ENCODE measurements at regions not wholly inside any gene's neighbourhood (a gene's known extent, or its start where the extent isn't known, plus 50 kb on each side); places are given as distances from the start of the nearest gene placed in this dataset.

DNA sequence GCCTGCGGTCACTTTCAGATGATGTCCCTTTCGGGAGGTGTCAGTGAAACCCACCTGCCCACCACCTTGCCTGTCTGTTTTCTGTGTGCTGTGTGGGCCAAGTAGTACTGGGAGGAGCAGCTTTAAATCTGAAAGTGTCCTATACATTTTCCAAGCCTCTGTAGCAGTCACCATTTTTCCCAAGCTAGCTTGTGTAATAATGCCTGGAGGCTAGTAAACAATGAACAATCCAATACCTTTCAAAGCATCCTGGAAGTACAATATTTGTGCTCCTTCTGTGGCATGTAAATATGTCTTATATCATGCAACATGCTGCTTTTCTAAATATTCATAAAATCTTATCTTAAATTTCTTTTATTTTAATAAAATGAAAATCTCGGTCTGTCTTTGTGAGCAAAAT is 111.6 kb upstream of the C1GALT1C1 start:
- Histone ChIP-seq H2AFZ (ENCODE audit: low read depth) (no peak overlapping the region), H3K4me1 (ENCODE audit: low read depth, poor library complexity, severe bottlenecking) (peaks cover 7% of the 10 kb centered on the region), H3K27ac (no peak overlapping the region), H3K79me2 (ENCODE audit: insufficient read depth, low read depth) (no peaks in the 10 kb centered on the region), H4K20me1 (ENCODE audit: insufficient read depth) (no peaks in the 10 kb centered on the region), H3K4me2 (no peak overlapping the region), H3K36me3 (ENCODE audit: insufficient read depth) (no peaks in the 10 kb centered on the region), H3K27me3 (ENCODE audit: insufficient read depth, low read depth) (no peaks in the 10 kb centered on the region), H3K4me3 (IDR thresholded peaks at IDR 0.05; ENCODE audit: insufficient read depth, low read depth, low read length) (no peak overlapping the region), H3K9ac (no peak overlapping the region)
- TF ChIP-seq, protein P1, sequence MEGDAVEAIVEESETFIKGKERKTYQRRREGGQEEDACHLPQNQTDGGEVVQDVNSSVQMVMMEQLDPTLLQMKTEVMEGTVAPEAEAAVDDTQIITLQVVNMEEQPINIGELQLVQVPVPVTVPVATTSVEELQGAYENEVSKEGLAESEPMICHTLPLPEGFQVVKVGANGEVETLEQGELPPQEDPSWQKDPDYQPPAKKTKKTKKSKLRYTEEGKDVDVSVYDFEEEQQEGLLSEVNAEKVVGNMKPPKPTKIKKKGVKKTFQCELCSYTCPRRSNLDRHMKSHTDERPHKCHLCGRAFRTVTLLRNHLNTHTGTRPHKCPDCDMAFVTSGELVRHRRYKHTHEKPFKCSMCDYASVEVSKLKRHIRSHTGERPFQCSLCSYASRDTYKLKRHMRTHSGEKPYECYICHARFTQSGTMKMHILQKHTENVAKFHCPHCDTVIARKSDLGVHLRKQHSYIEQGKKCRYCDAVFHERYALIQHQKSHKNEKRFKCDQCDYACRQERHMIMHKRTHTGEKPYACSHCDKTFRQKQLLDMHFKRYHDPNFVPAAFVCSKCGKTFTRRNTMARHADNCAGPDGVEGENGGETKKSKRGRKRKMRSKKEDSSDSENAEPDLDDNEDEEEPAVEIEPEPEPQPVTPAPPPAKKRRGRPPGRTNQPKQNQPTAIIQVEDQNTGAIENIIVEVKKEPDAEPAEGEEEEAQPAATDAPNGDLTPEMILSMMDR (conservative IDR thresholded peaks at IDR 0.05; ENCODE audit: low read depth, low read length), result no peak

DNA sequence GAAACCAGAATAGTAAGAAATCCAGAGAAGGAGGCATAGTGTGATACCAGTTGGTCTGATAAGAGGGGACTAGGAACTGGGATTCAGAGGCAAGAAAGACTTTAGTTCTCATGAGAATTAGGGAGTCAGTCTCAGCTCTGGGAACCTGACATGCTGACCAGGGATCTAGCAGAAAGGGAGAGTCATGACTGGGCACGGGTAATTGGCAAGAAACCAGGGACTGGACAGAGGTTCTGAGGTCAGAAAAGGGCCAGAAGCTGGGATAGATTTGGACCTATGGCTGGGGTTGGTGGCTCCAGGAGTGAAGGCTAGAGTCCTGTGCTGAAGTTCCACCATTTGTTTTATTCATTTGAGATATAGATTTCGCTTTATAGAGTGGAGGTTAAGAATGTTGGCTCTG is 110.2 kb upstream of the C1GALT1C1 start:
- Histone ChIP-seq H3K27me3 (ENCODE audit: insufficient read depth, low read depth) (no peaks in the 10 kb centered on the region), H4K20me1 (ENCODE audit: insufficient read depth) (no peaks in the 10 kb centered on the region), H3K36me3 (ENCODE audit: insufficient read depth) (no peaks in the 10 kb centered on the region), H3K9ac (no peak overlapping the region), H3K4me2 (no peak overlapping the region), H3K4me3 (IDR thresholded peaks at IDR 0.05; ENCODE audit: insufficient read depth, low read depth, low read length) (no peak overlapping the region), H3K27ac (no peak overlapping the region), H2AFZ (ENCODE audit: low read depth) (no peak overlapping the region), H3K4me1 (ENCODE audit: low read depth, poor library complexity, severe bottlenecking) (peaks cover 7% of the 10 kb centered on the region), H3K79me2 (ENCODE audit: insufficient read depth, low read depth) (no peaks in the 10 kb centered on the region)
- TF ChIP-seq, protein P1 (conservative IDR thresholded peaks at IDR 0.05; ENCODE audit: low read depth, low read length), result no peak

DNA sequence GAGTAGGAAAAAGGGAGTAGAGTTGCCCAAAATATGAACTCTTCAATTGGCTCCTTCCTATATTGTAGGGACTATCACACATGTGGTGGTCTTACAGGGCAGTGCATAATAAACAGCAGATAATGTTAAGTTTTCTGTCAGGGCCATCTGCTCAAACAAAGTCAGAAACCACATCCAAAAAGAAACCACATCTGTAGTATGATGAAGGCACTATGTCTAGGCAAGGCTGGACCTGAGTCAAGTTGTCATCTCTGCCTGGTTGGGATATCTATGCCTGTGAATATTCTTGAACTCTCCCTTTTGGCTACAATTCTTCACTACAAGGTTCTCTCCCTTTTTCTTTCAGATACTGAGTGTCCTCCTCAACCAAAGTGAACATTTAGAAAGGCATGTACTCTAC is 109.4 kb upstream of the C1GALT1C1 start:
- Histone ChIP-seq H3K4me1 (ENCODE audit: low read depth, poor library complexity, severe bottlenecking) (peaks cover 7% of the 10 kb centered on the region), H3K4me2 (no peak overlapping the region), H2AFZ (ENCODE audit: low read depth) (no peak overlapping the region), H3K27ac (no peak overlapping the region), H3K36me3 (ENCODE audit: insufficient read depth) (no peaks in the 10 kb centered on the region), H4K20me1 (ENCODE audit: insufficient read depth) (no peaks in the 10 kb centered on the region), H3K27me3 (ENCODE audit: insufficient read depth, low read depth) (no peaks in the 10 kb centered on the region), H3K79me2 (ENCODE audit: insufficient read depth, low read depth) (no peaks in the 10 kb centered on the region), H3K9ac (no peak overlapping the region), H3K4me3 (IDR thresholded peaks at IDR 0.05; ENCODE audit: insufficient read depth, low read depth, low read length) (no peak overlapping the region)
- TF ChIP-seq, protein P1 (conservative IDR thresholded peaks at IDR 0.05; ENCODE audit: low read depth, low read length), result no peak

DNA sequence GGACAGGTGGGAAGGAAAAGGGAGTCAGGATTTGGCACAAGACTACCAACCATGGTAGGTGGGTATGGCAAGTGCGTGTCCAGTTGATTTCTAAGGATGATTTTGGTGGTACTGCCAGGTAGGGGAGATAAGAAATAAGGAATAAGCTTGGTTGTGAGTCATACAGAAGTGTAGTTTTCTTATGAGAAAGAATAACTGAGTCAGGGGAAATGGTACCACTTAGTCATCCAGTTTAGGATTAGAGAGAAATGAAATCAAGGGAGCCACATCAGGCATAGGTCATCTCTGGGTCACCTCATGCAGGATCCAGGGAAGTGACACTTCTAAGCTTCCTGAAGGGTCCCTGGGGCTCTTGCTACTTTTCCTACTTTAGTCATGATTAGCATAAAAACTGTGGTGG is 107.1 kb upstream of the C1GALT1C1 start:
- no peak overlapping the region for H3K9ac ChIP-seq
- no peak overlapping the region for H2AFZ ChIP-seq (ENCODE audit: low read depth)
- H3K4me2 ChIP-seq, result no peak overlapping the region
- peaks cover 7% of the 10 kb centered on the region for H3K4me1 ChIP-seq (ENCODE audit: low read depth, poor library complexity, severe bottlenecking)
- H3K36me3 ChIP-seq (ENCODE audit: insufficient read depth), result no peaks in the 10 kb centered on the region
- H3K27ac ChIP-seq, result no peak overlapping the region
- TF ChIP-seq, protein P1 (conservative IDR thresholded peaks at IDR 0.05; ENCODE audit: low read depth, low read length), result no peak
- no peaks in the 10 kb centered on the region for H3K79me2 ChIP-seq (ENCODE audit: insufficient read depth, low read depth)
- H3K27me3 ChIP-seq (ENCODE audit: insufficient read depth, low read depth), result no peaks in the 10 kb centered on the region
- H4K20me1 ChIP-seq (ENCODE audit: insufficient read depth), result no peaks in the 10 kb centered on the region
- no peak overlapping the region for H3K4me3 ChIP-seq (IDR thresholded peaks at IDR 0.05; ENCODE audit: insufficient read depth, low read depth, low read length)

Measured in KMS-11 (cell line).